ENCODE measurements at regions not wholly inside any gene's neighbourhood (a gene's known extent, or its start where the extent isn't known, plus 50 kb on each side); places are given as distances from the start of the nearest gene placed in this dataset.
"Not testable (repeated sequence)": the region's sequence is repeated elsewhere in the genome, so short reads cannot be mapped to it uniquely, and the experiment has no call there.

GRCh38 chr14:38389681-38390080 lies 133.8 kb upstream of the CLEC14A start:
- DNase-seq, result no peak

- DNase-seq, result no peak
Measured at GRCh38 chr14:38387821-38388220, 131.9 kb upstream of the CLEC14A start.

GRCh38 chr14:38385836-38386235 lies 129.9 kb upstream of the CLEC14A start:
- no peak for DNase-seq

- DNase-seq, result no peak
Measured at GRCh38 chr14:38385343-38385742, 129.4 kb upstream of the CLEC14A start.

- DNase-seq, result peak; percentile 19
Measured at GRCh38 chr14:38384741-38385140, 128.8 kb upstream of the CLEC14A start.

GRCh38 chr14:38367922-38368321 lies 112.0 kb upstream of the CLEC14A start:
- DNase-seq, result no peak

- no peak for DNase-seq
Measured at GRCh38 chr14:38366374-38366773, 110.5 kb upstream of the CLEC14A start.

GRCh38 chr14:38363217-38363616 lies 107.3 kb upstream of the CLEC14A start:
- DNase-seq, result no peak

GRCh38 chr14:38357557-38357956 lies 101.7 kb upstream of the CLEC14A start:
- no peak for DNase-seq

- not testable (repeated sequence) for DNase-seq
Measured at GRCh38 chr14:38355473-38355872, 99.6 kb upstream of the CLEC14A start.

GRCh38 chr14:38350102-38350501 lies 94.2 kb upstream of the CLEC14A start:
- DNase-seq, result no peak

GRCh38 chr14:38342803-38343202 lies 86.9 kb upstream of the CLEC14A start:
- DNase-seq, result no peak

- DNase-seq, result no peak
Measured at GRCh38 chr14:38339696-38340095, 83.8 kb upstream of the CLEC14A start.

- no peak for DNase-seq
Measured at GRCh38 chr14:38336298-38336697, 80.4 kb upstream of the CLEC14A start.

GRCh38 chr14:38330275-38330674 lies 74.4 kb upstream of the CLEC14A start:
- no peak for DNase-seq

- DNase-seq, result no peak
Measured at GRCh38 chr14:38329246-38329645, 73.4 kb upstream of the CLEC14A start.

- DNase-seq, result no peak
Measured at GRCh38 chr14:38316922-38317321, 61.0 kb upstream of the CLEC14A start.

GRCh38 chr14:38311655-38312054 lies 55.8 kb upstream of the CLEC14A start:
- no peak for DNase-seq

GRCh38 chr14:38310420-38310995 lies 54.6 kb upstream of the CLEC14A start:
- no peak for DNase-seq

GRCh38 chr14:38309522-38310277 lies 53.8 kb upstream of the CLEC14A start:
- DNase-seq, result no peak

All from MV-4-11 (cell line).